ENCODE measurements at regions not wholly inside any gene's neighbourhood (a gene's known extent, or its start where the extent isn't known, plus 50 kb on each side); places are given as distances from the start of the nearest gene placed in this dataset.
"Not testable (repeated sequence)": the region's sequence is repeated elsewhere in the genome, so short reads cannot be mapped to it uniquely, and the experiment has no call there.

GRCh38 chr5:174501461-174502069 is 222.8 kb upstream of the MSX2 start:
- DNase-seq: no peak

- DNase-seq: no peak
Observed at GRCh38 chr5:174503086-174503460, 221.3 kb upstream of the MSX2 start.

- no peak for DNase-seq
Observed at GRCh38 chr5:174503461-174504265, 220.7 kb upstream of the MSX2 start.

- no peak for DNase-seq
Observed at GRCh38 chr5:174504266-174504726, 220.1 kb upstream of the MSX2 start.

GRCh38 chr5:174505621-174506020 is 218.8 kb upstream of the MSX2 start:
- DNase-seq: no peak

- DNase-seq: not testable (repeated sequence)
Observed at GRCh38 chr5:174510782-174511453, 213.5 kb upstream of the MSX2 start.

- no peak for DNase-seq
Observed at GRCh38 chr5:174511714-174512253, 212.6 kb upstream of the MSX2 start.

GRCh38 chr5:174514325-174514724 is 210.1 kb upstream of the MSX2 start:
- no peak for DNase-seq

GRCh38 chr5:174514983-174515394 is 209.4 kb upstream of the MSX2 start:
- DNase-seq: no peak

- DNase-seq: no peak
Observed at GRCh38 chr5:174516741-174517140, 207.6 kb upstream of the MSX2 start.

GRCh38 chr5:174518512-174518911 is 205.9 kb upstream of the MSX2 start:
- DNase-seq: no peak

GRCh38 chr5:174520420-174521396 is 203.7 kb upstream of the MSX2 start:
- DNase-seq: no peak

- no peak for DNase-seq
Observed at GRCh38 chr5:174521449-174521848, 202.9 kb upstream of the MSX2 start.

GRCh38 chr5:174522480-174523260 is 201.7 kb upstream of the MSX2 start:
- no peak for DNase-seq

- no peak for DNase-seq
Observed at GRCh38 chr5:174523311-174524071, 200.9 kb upstream of the MSX2 start.

- DNase-seq: no peak
Observed at GRCh38 chr5:174524351-174524750, 200.0 kb upstream of the MSX2 start.

GRCh38 chr5:174526177-174526576 is 198.2 kb upstream of the MSX2 start:
- DNase-seq: no peak

- DNase-seq: no peak
Observed at GRCh38 chr5:174527916-174528540, 196.4 kb upstream of the MSX2 start.

- DNase-seq: no peak
Observed at GRCh38 chr5:174528821-174529544, 195.4 kb upstream of the MSX2 start.

Data from NCI-H2171 treated with DMSO at 0.1 percent for 48 hours (cell line).